Activated naive CD8-positive, alpha-beta T cell treated with anti-CD3 and anti-CD28 coated beads, Interleukin-2, amount 50 U/mL, for 24 hours (primary cell): ENCODE measurements at regions not wholly inside any gene's neighbourhood (a gene's known extent, or its start where the extent isn't known, plus 50 kb on each side); places are given as distances from the start of the nearest gene placed in this dataset.

Source experiments
- ATAC-seq: fragments of 150-1000 bp; cut with Tn5 transposase; one replicate; pipeline ENCODE4 v1.10.0; 2021
- DNase-seq: peaks from one replicate; pipeline ENCODE4 v3.0.0; 2021
- H3K27ac Mint-ChIP-seq: one replicate; pipeline ENCODE4 v1.8.0; 2021; ENCODE audit warnings: mild to moderate bottlenecking, mixed read lengths
- H3K27me3 Mint-ChIP-seq: one replicate; pipeline ENCODE4 v1.8.0; 2021; ENCODE audit warnings: mixed read lengths
- H3K36me3 Mint-ChIP-seq: one replicate; pipeline ENCODE4 v1.8.0; 2021; ENCODE audit warnings: low read depth, mixed read lengths
- H3K4me1 Mint-ChIP-seq: one replicate; pipeline ENCODE4 v1.8.0; 2021; ENCODE audit warnings: mixed read lengths
- H3K4me3 Mint-ChIP-seq: one replicate; pipeline ENCODE4 v1.8.0; 2021; ENCODE audit warnings: mild to moderate bottlenecking, moderate library complexity, mixed read lengths
- H3K9me3 Mint-ChIP-seq: one replicate; pipeline ENCODE4 v1.8.0; 2021; ENCODE audit warnings: mixed read lengths

GRCh38 chr14:101217080-101217463 is 313.6 kb upstream of the RTL1 start:
- no peak overlapping the region for H3K27ac Mint-ChIP-seq
- no peak for ATAC-seq

GRCh38 chr14:101217616-101218371 is 314.3 kb upstream of the RTL1 start:
- no peaks in the 10 kb centered on the region for H3K36me3 Mint-ChIP-seq
- H3K27ac Mint-ChIP-seq = no peak overlapping the region
- no peak overlapping the region for H3K4me3 Mint-ChIP-seq
- H3K9me3 Mint-ChIP-seq = peaks cover 8% of the 10 kb centered on the region
- ATAC-seq (no peak), DNase-seq (no peak)
- H3K4me1 Mint-ChIP-seq = no peaks in the 10 kb centered on the region
- H3K27me3 Mint-ChIP-seq = no peaks in the 10 kb centered on the region

More at GRCh38 chr14:101217080-101217463, 313.6 kb upstream of the RTL1 start:
- Mint-ChIP-seq H3K4me3 (no peak overlapping the region), H3K27me3 (no peaks in the 10 kb centered on the region), H3K9me3 (peaks cover 11% of the 10 kb centered on the region), H3K4me1 (no peaks in the 10 kb centered on the region), H3K36me3 (no peaks in the 10 kb centered on the region)
- no peak for DNase-seq

- Mint-ChIP-seq H3K36me3 (no peaks in the 10 kb centered on the region), H3K4me3 (no peak overlapping the region), H3K4me1 (no peaks in the 10 kb centered on the region), H3K27me3 (no peaks in the 10 kb centered on the region), H3K9me3 (peaks cover 1% of the 10 kb centered on the region), H3K27ac (no peak overlapping the region)
- DNase-seq = no peak
- ATAC-seq = no peak
Observed at GRCh38 chr14:101219896-101220703, 316.6 kb upstream of the RTL1 start.

- Mint-ChIP-seq H3K27ac (no peak overlapping the region), H3K36me3 (no peaks in the 10 kb centered on the region), H3K9me3 (no peaks in the 10 kb centered on the region), H3K27me3 (no peaks in the 10 kb centered on the region), H3K4me3 (no peak overlapping the region), H3K4me1 (no peaks in the 10 kb centered on the region)
- DNase-seq = no peak
- no peak for ATAC-seq
Observed at GRCh38 chr14:101220921-101221510, 317.5 kb upstream of the RTL1 start.

- no peaks in the 10 kb centered on the region for H3K9me3 Mint-ChIP-seq
- H3K27ac Mint-ChIP-seq = no peak overlapping the region
- no peak for ATAC-seq
- no peaks in the 10 kb centered on the region for H3K36me3 Mint-ChIP-seq
- no peak overlapping the region for H3K4me3 Mint-ChIP-seq
- DNase-seq = no peak
- H3K4me1 Mint-ChIP-seq = no peaks in the 10 kb centered on the region
- no peaks in the 10 kb centered on the region for H3K27me3 Mint-ChIP-seq
Observed at GRCh38 chr14:101221549-101222160, 318.1 kb upstream of the RTL1 start.

- ATAC-seq = no peak
- H3K36me3 Mint-ChIP-seq = no peaks in the 10 kb centered on the region
- no peaks in the 10 kb centered on the region for H3K9me3 Mint-ChIP-seq
- no peaks in the 10 kb centered on the region for H3K4me1 Mint-ChIP-seq
- H3K27ac Mint-ChIP-seq = no peak overlapping the region
- H3K27me3 Mint-ChIP-seq = no peaks in the 10 kb centered on the region
- no peak for DNase-seq
- no peak overlapping the region for H3K4me3 Mint-ChIP-seq
Observed at GRCh38 chr14:101222362-101223070, 319.0 kb upstream of the RTL1 start.

GRCh38 chr14:101223127-101223526 is 319.6 kb upstream of the RTL1 start:
- Mint-ChIP-seq H3K27ac (no peak overlapping the region), H3K36me3 (no peaks in the 10 kb centered on the region), H3K4me3 (no peak overlapping the region), H3K9me3 (no peaks in the 10 kb centered on the region), H3K27me3 (no peaks in the 10 kb centered on the region), H3K4me1 (no peaks in the 10 kb centered on the region)
- ATAC-seq = no peak
- DNase-seq = no peak

GRCh38 chr14:101223561-101224162 is 320.1 kb upstream of the RTL1 start:
- DNase-seq (no peak), ATAC-seq (no peak)
- Mint-ChIP-seq H3K4me3 (no peak overlapping the region), H3K27ac (no peak overlapping the region), H3K27me3 (no peaks in the 10 kb centered on the region), H3K36me3 (no peaks in the 10 kb centered on the region), H3K9me3 (no peaks in the 10 kb centered on the region), H3K4me1 (no peaks in the 10 kb centered on the region)

- Mint-ChIP-seq H3K27ac (no peak overlapping the region), H3K36me3 (no peaks in the 10 kb centered on the region), H3K4me1 (no peaks in the 10 kb centered on the region), H3K9me3 (no peaks in the 10 kb centered on the region), H3K27me3 (peaks cover 2% of the 10 kb centered on the region), H3K4me3 (no peak overlapping the region)
- ATAC-seq = peak; percentile 2
- no peak for DNase-seq
Observed at GRCh38 chr14:101224356-101225156, 321.0 kb upstream of the RTL1 start.

GRCh38 chr14:101225157-101226152 is 321.9 kb upstream of the RTL1 start:
- ATAC-seq = peak; percentile 14
- Mint-ChIP-seq H3K27ac (no peak overlapping the region), H3K4me3 (no peak overlapping the region), H3K9me3 (no peaks in the 10 kb centered on the region), H3K36me3 (no peaks in the 10 kb centered on the region), H3K4me1 (no peaks in the 10 kb centered on the region), H3K27me3 (peaks cover 2% of the 10 kb centered on the region)
- no peak for DNase-seq

GRCh38 chr14:101226265-101226602 is 322.7 kb upstream of the RTL1 start:
- H3K9me3 Mint-ChIP-seq = no peaks in the 10 kb centered on the region
- no peaks in the 10 kb centered on the region for H3K4me1 Mint-ChIP-seq
- ATAC-seq = no peak
- H3K27me3 Mint-ChIP-seq = peaks cover 2% of the 10 kb centered on the region
- DNase-seq = no peak
- H3K27ac Mint-ChIP-seq = no peak overlapping the region
- H3K36me3 Mint-ChIP-seq = no peaks in the 10 kb centered on the region
- H3K4me3 Mint-ChIP-seq = no peak overlapping the region

GRCh38 chr14:101226603-101227425 is 323.3 kb upstream of the RTL1 start:
- H3K36me3 Mint-ChIP-seq = no peaks in the 10 kb centered on the region

More at GRCh38 chr14:101226603-101227425, 323.3 kb upstream of the RTL1 start:
- H3K27me3 Mint-ChIP-seq = peaks cover 2% of the 10 kb centered on the region
- DNase-seq = no peak
- ATAC-seq = no peak
- no peak overlapping the region for H3K27ac Mint-ChIP-seq
- no peaks in the 10 kb centered on the region for H3K9me3 Mint-ChIP-seq
- no peak overlapping the region for H3K4me3 Mint-ChIP-seq
- H3K4me1 Mint-ChIP-seq = no peaks in the 10 kb centered on the region
